Retinal pigment epithelial cell (primary cell): ENCODE measurements at regions not wholly inside any gene's neighbourhood (a gene's known extent, or its start where the extent isn't known, plus 50 kb on each side); places are given as distances from the start of the nearest gene placed in this dataset.

Experiments used
- DNase-seq: peaks from one replicate; pipeline ENCODE4 v3.0.0-alpha.2; 2010; ENCODE audit warnings: low read depth
- H3K4me3 ChIP-seq: 2 replicates; pipeline ENCODE4 v1.5.1; 2011; ENCODE audit warnings: mild to moderate bottlenecking, low read length, control low read depth, moderate library complexity
- TF ChIP-seq, protein P1 (sequence below): conservative IDR thresholded peaks from 2 replicates; pipeline ENCODE4 v1.5.1; 2011; ENCODE audit warnings: low read depth, low read length, control low read depth, inconsistent platforms

DNA sequence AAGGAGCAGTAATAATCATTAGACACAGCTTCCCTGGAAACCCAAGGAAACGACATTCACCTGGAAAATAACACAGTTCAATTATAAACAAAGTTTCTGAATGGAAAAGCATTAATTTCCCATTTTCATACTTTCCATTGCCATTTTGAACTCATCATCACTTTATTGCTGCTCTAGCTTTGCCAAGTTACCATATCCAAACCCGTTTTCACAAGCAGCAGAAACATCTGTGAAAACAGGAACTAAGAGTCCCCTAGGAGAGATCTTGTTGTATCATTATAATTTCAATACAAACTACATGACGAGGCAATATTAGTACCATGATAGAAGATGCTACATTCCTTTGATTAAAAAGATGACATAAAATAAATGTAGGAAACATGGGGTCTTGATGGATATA, 597.0 kb upstream of the NRXN1 start:
- TF ChIP-seq, protein P1, sequence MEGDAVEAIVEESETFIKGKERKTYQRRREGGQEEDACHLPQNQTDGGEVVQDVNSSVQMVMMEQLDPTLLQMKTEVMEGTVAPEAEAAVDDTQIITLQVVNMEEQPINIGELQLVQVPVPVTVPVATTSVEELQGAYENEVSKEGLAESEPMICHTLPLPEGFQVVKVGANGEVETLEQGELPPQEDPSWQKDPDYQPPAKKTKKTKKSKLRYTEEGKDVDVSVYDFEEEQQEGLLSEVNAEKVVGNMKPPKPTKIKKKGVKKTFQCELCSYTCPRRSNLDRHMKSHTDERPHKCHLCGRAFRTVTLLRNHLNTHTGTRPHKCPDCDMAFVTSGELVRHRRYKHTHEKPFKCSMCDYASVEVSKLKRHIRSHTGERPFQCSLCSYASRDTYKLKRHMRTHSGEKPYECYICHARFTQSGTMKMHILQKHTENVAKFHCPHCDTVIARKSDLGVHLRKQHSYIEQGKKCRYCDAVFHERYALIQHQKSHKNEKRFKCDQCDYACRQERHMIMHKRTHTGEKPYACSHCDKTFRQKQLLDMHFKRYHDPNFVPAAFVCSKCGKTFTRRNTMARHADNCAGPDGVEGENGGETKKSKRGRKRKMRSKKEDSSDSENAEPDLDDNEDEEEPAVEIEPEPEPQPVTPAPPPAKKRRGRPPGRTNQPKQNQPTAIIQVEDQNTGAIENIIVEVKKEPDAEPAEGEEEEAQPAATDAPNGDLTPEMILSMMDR, result no peak
- H3K4me3 ChIP-seq, result no peak overlapping the region
- no peak for DNase-seq

DNA sequence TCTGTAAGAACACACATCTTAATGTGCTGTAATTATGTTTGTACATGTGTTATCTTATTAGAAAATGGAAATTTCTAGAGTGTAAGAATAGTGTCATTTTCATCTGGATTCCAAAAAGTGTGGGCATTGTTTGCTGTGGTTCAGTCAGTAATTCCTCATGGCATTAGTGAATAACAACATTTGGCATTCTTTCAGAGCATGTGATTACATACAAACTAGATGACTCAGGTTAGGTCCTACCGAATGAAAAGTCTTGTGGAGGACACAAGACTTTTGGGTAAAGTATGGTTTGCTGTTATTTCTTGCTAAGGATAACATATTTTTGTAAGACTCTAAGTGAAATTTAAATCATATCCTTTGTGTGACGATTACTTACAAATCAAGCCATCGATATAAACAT, 593.1 kb upstream of the NRXN1 start:
- peak; percentile 91 for DNase-seq
- no peak overlapping the region for H3K4me3 ChIP-seq
- TF ChIP-seq, protein P1, result no peak

DNA sequence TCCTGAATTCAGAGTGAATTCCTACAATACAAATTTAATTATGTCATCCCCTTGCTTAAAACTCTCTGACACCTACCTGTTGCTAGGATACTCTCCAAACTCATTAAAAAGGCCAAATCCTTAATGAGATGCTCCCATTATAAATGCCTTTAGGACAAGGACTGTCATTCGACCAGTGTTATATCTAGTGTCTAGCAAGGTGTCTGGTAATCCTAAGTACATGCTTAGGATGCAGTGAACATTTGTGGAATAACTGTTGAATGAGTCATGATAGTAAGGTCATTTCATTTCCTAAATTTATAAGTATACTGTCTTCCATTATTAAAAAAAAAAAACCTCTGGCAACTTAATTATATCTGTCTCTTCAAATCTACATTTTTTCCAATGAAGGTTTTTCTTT, 588.9 kb upstream of the NRXN1 start:
- peak; percentile 18 for DNase-seq
- TF ChIP-seq, protein P1, result no peak
- H3K4me3 ChIP-seq, result no peak overlapping the region

DNA sequence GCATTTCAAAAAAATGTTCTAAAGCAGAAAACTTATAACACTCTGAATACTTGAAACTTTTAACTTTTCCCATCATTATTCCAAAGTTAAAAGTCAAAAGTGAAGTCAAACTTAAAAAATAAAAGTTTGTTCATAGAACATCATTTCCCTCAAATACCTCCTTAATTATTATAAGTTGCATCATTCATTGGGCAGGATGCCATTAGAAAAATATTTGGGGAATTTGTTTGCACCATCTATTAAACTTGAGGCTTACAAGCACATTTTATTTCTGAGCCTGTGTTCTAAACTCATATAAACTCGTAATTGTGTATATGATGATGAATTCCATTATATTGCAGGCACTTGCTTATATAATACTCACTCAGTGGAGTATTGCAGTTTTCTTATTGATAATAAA, 588.0 kb upstream of the NRXN1 start:
- TF ChIP-seq, protein P1, result no peak
- peak; percentile 21 for DNase-seq

DNA sequence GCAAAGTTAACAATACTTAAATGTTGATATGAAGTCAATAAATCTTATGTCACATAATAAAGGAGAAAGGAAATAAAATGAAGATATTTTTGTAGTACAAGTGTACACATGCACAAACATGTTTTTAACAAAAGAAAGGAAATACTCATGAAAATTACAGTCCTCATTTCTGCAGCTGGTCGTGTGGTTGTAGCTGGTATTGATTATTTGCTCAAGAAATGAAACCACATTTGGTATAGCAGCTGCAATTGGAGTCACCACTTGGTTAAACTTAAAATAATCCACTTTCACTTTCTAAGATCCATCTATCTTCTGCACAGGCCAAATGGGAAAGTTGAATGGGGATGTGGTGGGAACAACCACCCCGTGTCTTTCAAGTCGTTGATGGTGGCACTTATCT, 580.5 kb upstream of the NRXN1 start:
- no peak for DNase-seq
- no peak overlapping the region for H3K4me3 ChIP-seq
- TF ChIP-seq, protein P1, result no peak

More for the DNA sequence above, 588.0 kb upstream of the NRXN1 start:
- no peak overlapping the region for H3K4me3 ChIP-seq

DNA sequence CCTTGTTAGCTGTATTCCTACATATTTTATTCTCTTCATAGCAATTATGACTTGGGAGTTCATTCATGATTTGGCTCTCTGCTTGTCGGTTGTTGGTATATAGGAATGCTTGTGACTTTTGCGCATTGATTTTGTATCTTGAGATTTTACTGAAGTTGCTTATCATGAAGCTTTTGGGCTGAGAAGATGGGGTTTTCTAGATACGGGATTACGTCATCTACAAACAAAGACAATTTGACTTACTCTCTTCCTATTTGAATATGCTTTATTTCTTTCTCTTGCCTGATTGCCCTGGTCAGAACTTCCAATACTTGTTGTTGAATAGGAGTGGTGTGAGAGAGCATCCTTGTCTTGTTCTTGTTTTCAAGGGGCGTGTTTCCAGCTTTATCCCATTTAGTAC, 569.8 kb upstream of the NRXN1 start:
- DNase-seq, result no peak
- H3K4me3 ChIP-seq, result no peak overlapping the region
- TF ChIP-seq, protein P1, result no peak

DNA sequence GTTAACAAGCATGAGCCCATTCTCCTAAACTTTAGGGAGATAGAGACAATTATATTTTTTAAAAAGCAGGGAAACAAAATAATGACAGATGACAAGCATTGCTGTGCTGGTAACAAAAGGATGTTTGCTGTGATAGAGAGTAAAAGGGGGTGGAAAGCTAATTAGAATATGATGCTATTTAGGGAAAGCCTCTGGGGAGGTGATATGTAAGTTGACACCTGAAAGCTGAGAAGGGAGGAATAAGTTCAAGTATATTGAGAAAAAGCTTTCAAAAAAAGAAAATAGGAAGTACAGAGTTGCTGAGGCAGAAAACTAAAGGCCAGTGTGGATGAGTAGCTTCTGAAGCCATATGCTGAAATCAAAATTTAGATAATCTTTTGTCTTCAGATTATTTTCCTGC, 565.2 kb upstream of the NRXN1 start:
- TF ChIP-seq, protein P1, result no peak
- no peak overlapping the region for H3K4me3 ChIP-seq
- no peak for DNase-seq
